ENCODE measurements at regions not wholly inside any gene's neighbourhood (a gene's known extent, or its start where the extent isn't known, plus 50 kb on each side); places are given as distances from the start of the nearest gene placed in this dataset.

DNA sequence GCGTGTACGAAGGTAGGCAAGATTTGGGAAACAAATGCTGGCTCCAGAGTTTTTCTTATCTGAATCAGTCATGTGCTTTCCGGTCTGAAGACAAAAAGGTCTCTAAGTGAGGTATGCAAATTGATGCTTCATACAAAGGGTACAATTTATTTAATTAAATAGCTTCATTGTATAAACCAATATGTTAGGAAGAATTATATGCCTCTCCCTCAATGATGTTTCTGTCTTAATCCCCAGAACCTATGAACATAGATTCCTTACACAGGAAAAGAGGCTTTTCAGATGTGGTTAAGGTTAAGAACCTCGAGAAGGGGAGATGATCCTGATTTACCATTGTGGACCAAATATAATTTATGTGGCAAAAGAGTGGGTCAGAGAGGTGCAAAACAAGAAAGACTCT, 543.5 kb upstream of the PCDH10 start:
- TF ChIP-seq CTCF (IDR thresholded peaks at IDR 0.05 in 2 of 3, conservative IDR thresholded peaks at IDR 0.05 in 1 of 3; ENCODE audit: borderline replicate concordance in 1 of 3, insufficient read depth in 1 of 3, low read depth in 2 of 3, low read length in 2 of 3) (no peak), TCF7L2 (IDR thresholded peaks at IDR 0.05; ENCODE audit: borderline replicate concordance, extremely low read depth, insufficient read depth, insufficient read length) (no peak), CEBPB (IDR thresholded peaks at IDR 0.05; ENCODE audit: low read depth) (no peak), SIN3A (IDR thresholded peaks at IDR 0.05; ENCODE audit: low read depth) (no peak), POLR2AphosphoS5 (IDR thresholded peaks at IDR 0.05; ENCODE audit: low read depth, low read length) (no peak), SP1 (IDR thresholded peaks at IDR 0.05; ENCODE audit: low read depth) (no peak), EZH2 (IDR thresholded peaks at IDR 0.05) (no peak), ZNF274 (IDR thresholded peaks at IDR 0.05; ENCODE audit: low read depth, low read length) (no peak), POLR2A (IDR thresholded peaks at IDR 0.05; ENCODE audit: borderline replicate concordance, extremely low read depth, insufficient read depth, insufficient read length) (no peak)
